SU-DHL-6 (cell line): ENCODE measurements at regions not wholly inside any gene's neighbourhood (a gene's known extent, or its start where the extent isn't known, plus 50 kb on each side); places are given as distances from the start of the nearest gene placed in this dataset.

Source experiments
- EZH2phosphoT487 ChIP-seq: fragments of 200-600 bp; sonication (generic), shearing (Covaris generic); conservative IDR thresholded peaks from 2 replicates; pipeline ENCODE4 v1.6.1; 2018; ENCODE audit warnings: mild to moderate bottlenecking, antibody characterized with exemption, low read length, moderate library complexity, mixed read lengths
- TF ChIP-seq, protein P1 (sequence below): fragments of 200-600 bp; sonication (generic); IDR thresholded peaks from one replicate; pipeline ENCODE4 v1.5.1; 2017; ENCODE audit warnings: antibody characterized with exemption, mild to moderate bottlenecking, low read length, moderate library complexity; ENCODE audit not compliant: insufficient read depth, poor library complexity, severe bottlenecking

DNA sequence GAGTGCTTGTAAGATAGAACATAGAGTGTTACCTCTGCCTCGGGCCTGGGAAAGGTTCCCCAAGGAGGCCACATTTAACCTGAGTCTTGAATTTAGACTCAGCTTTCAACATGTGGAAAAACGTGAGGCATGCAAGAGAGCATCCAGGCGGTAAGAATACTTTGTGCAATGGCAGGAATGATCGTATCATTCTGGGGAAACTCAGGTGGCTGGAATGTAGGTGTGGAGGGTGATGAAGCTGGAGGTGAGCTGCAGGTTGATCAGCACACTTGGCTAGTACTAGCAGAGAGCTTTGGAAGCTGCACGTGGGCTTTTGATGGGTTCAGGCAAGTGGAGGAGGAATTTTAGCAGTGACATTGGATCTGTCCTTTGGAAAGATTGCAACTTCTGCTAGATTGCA, 270.3 kb upstream of the RAG2 start:
- TF ChIP-seq, protein P1, sequence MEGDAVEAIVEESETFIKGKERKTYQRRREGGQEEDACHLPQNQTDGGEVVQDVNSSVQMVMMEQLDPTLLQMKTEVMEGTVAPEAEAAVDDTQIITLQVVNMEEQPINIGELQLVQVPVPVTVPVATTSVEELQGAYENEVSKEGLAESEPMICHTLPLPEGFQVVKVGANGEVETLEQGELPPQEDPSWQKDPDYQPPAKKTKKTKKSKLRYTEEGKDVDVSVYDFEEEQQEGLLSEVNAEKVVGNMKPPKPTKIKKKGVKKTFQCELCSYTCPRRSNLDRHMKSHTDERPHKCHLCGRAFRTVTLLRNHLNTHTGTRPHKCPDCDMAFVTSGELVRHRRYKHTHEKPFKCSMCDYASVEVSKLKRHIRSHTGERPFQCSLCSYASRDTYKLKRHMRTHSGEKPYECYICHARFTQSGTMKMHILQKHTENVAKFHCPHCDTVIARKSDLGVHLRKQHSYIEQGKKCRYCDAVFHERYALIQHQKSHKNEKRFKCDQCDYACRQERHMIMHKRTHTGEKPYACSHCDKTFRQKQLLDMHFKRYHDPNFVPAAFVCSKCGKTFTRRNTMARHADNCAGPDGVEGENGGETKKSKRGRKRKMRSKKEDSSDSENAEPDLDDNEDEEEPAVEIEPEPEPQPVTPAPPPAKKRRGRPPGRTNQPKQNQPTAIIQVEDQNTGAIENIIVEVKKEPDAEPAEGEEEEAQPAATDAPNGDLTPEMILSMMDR: no peak
- no peak for TF ChIP-seq EZH2phosphoT487
